ENCODE measurements at regions not wholly inside any gene's neighbourhood (a gene's known extent, or its start where the extent isn't known, plus 50 kb on each side); places are given as distances from the start of the nearest gene placed in this dataset.
A peak's percentile ranks its signal among the peaks of the same experiment; 100 is the strongest.
"Not testable (repeated sequence)": the region's sequence is repeated elsewhere in the genome, so short reads cannot be mapped to it uniquely, and the experiment has no call there.

DNA sequence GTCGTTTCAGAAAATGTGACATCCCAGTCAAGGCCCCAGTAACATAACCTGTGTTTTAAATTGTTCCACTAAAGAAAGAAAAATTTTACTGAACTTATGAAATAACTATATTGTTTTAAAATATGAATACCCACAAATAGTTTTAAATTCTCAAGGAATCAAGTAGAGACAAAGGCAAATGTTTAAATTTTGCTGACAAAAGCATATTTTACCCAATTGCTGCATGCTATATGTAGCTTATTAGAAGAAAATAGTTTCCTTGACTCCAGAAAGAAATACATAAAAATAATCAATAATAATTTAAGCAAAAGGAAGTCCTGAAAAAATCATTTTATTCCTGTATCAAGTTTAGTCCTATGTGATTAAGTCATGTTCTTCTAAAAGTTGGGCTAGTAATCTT lies 481.3 kb upstream of the ADGRL3 start:
- no peak for DNase-seq

DNA sequence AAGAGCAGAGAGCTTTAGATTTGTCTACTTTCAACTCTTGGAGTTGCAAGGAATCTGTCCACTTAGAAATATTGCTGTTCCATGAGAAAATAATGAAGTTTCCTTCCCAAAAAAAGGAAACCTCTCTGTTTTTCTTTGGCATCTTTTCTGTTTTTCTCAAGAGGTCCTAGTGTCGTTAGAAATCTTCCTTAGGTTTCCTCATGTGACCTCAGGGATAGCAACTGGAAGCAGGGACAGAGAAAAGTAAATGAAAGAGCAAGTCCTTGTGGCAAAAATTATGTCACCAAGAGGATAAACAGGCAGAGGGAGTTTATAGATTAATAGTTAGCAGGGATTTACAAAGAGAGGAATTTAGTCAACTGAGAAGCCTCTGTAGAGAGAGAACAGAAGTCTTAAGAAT lies 478.4 kb upstream of the ADGRL3 start:
- no peak for DNase-seq

DNA sequence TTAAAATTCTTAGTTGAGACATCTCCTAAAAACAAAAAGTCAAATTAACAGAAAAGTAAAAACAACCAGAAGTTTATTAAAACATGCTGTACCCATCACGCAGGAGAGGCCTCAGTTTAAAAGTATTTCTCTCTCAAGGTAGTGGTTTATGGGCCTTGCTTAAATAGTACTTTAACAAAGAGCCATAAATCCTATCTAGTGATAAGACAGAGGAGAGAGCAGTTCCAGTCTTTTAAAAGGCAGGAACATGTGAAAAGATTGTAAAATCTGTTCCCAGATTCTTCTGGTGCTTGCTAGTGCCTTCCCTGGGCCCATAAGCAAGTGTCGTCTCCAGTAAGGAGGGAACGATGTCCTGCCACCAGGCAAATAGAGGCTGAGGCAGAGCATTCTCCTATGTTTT lies 476.3 kb upstream of the ADGRL3 start:
- no peak for DNase-seq

DNA sequence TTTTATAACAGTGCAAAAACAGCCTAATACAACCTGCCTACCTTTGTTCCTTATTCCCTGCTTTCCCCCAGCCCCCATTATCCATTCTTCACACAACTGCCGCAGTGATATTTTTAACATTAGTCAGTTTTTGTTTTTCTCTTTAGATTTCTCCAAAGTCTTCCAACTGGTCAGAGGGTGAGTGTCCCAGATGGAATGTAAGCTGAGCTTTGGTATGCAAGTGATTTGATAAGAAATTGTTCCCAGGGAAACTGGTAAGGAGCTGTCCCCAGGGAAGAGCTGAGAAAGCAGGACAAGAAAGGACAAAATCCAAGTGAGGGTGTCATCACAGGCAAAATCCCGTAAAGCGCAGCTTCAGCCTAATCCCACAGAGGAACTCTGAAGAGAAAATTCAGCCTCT lies 475.5 kb upstream of the ADGRL3 start:
- DNase-seq, result no peak

DNA sequence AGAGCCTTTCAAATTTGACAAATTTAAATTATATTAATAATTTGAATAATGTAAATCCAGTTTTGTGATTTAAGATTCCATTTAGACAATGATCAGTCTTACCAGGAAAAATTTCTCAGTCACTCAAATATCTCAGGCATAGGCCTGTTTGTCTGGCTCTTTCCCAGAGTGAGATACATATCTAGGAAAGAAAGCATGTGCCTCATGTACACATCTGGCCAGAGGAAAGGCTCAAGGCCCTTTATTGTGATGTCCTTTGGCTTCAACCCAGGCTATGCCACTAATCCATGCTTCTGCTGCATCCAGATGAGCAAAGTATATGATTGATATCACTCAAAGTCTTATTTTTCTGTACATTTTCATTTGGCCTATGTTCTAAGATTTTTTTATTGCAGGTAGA lies 473.3 kb upstream of the ADGRL3 start:
- no peak for DNase-seq

DNA sequence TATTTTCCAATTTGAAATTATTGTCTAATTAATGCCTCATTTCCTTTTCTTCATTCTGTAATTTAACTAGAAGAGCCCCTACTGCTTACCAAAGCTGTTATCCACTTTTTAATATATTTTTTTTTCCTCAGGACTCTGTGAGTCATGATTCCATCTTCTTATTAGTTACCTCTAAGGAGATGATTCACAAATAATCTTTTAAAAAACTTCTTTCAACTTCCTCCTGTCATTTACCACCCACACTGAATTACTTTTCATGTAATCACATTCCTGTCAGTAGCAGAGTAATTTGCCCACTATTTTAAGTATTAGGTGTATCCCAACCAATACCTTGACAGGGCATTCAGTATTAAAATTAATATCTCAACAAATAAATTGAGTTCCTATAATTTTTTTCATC lies 470.9 kb upstream of the ADGRL3 start:
- DNase-seq, result no peak

DNA sequence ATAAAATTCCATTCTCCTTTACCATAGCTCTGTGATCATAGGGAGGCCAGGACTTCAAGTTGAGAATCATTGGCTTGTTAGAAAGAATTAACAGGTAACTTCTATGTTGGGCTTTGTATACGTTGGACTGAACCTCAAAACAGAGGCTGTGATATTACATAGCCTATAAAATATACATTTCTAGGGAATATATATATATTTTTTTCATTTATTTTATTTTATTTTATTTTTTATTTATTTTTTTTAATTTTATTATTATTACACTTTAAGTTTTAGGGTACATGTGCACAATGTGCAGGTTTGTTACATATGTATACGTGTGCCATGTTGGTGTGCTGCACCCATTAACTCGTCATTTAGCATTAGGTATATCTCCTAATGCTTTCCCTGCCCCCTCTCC lies 470.4 kb upstream of the ADGRL3 start:
- DNase-seq, result not testable (repeated sequence)

DNA sequence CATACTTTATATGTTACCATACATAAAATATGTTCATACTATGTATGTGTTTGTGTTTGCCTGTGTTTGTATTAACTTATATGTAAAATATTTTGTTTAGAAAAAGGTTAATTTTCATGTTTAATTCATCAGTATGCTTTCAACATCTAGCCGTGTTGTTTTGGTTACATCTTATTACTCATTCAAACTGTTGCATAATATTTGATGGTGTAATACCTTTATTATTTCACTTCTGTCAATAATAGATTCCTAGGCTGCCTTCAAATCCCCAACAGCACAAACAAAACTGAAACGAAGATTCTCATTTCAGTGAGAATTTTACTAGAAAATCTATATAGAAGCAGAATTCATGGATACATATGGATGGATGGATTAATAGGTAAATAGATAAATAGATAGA lies 462.3 kb upstream of the ADGRL3 start:
- no peak for DNase-seq

DNA sequence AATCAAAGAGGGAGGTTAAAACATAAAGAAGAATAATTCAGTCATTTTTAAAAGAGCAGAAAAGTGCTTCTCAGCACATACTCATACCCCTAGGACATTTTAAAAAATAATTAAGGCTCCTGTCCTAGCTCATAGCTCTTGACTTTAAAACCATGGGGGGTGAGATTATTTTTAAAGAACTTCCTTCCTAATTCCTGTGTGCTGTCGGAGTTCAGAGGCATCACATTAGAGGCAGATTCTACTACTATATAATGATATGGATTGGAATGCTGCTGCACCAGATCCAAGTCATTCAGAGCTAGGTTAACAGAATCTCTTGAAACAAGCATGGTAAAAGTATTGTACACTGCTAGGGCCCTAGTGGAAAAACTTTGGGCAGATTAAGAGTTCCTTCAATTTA lies 456.5 kb upstream of the ADGRL3 start:
- DNase-seq, result no peak

DNA sequence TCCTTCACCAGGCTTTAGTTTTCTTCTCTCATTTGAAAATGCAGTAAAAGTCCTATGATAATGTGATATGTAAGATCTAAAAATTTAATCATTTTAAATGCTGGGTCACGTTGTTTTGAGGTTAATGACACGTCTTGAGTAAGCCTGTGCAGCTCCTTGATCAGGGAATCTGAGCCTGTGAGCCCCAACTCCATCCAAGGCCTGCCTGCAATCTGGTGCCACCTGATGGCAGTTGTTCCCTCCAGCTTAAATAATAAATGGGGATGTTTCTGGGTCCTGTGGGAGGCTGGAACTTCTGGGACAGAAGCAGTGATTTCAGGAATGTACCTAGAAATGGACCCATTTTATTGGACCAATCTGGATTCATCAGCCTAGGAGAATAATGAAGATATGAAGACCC lies 455.4 kb upstream of the ADGRL3 start:
- DNase-seq, result no peak

DNA sequence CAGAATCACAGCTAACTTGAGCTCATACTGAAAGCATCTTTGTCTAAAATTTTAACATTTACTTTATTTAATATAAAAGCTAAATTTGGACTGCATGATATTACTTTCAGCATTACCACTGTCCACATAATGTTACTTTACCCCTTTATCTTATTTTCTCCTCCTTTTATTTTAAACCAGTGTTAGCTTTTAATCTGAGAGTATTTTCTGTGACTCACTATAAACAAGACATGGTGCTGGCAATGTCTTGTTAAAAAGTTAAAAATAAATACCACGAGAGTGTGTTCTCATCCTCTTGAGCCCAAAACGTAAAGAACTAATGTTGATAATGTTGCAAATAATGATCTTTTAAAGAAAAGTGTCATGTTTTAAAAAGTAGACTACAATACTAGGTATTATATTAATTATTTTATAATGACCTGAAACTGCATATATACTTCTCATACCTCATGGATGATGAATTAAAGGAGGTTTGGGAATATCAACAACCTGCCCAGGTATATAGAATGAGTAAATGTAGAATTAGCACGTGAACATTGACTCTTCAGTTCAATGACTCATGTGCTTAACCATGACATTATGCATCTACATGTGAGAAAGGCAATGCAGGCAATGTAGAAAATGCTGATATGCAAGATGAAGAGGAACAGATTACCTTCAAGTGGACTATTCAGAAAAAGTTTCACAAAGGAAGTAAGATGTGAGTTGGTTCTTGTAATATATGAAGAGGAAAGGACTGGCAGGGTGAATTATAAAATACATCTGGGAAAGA lies 454.1 kb upstream of the ADGRL3 start:
- no peak for DNase-seq

DNA sequence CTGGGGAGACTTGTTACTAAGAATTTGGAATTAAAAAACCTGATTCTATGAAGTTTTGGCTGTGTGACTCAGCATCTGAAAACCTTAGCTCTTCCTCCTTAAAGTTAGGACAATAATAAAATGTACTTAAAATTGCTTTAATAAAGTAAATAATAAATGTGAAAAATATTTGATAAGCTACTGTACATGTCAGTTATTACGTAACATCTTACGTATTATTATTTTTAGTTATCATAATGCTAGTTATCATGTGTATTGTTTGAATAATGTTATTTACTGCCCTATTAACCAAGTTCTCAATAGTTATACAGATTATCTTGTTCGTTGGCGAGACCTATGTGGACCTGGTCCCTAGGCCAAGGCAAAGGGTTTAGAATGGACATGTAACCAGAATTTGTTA lies 449.2 kb upstream of the ADGRL3 start:
- no peak for DNase-seq

DNA sequence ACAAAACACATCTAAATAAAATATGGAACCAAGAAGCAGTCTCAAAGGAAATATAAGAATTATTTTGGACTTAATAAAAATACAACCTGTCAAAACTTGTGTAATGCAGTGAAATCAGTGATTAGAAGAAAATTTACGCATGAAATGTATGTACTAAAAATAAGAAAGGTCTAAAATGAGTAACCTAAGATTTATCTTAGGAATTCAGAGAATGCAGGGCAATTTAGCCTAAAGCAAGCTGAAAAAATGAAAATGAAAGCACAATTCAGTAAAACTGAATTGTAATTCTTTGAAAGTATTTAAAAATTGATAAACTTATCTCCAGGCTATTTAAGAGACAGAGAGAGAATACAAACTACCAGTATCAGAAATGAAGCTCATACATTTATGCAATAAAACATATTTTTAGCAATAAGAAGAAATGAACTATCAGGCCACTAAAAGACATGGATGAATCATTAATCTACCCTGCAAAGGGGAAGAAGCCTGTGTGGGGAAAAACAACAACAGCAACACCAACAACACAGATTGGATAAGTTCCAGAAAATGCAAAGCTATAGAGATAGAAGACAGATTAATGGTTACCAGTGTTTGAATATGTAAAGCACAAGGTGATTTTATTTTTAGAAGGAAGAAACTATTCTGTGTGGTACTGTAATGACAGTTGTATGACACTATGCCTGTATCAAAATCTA lies 442.0 kb upstream of the ADGRL3 start:
- DNase-seq, result no peak

DNA sequence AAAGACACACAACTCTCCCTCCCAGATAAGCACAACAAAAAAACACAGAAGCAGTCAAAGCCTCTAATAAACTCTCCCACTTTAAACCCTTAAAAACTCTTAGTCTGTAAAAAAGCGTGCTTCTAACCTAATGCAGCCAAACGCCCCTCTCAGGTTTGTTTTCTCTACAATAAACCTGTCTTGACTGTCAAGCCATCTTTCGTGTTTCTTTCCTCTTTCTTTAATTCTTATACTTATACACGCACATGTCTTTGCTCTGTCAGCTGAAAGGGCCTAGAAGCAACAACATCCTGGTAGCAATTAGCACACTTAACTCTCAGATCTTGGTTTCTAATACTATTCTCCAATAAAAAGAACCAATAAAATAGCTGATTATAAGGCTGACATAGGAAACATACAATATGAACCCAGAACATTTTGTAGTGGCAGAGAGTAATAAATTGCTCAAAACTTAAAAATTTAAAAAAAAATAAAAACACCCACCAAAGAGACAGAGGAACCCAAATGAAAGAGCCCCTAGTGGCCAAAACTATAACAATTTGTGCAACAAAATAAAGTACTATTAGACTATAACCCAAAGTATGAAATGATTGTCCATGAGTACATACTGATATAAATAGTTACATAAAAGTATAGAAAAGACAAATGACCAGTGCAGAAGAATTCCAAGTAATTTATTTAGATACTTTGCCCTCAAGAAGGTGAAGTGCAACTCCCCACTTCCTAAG lies 440.4 kb upstream of the ADGRL3 start:
- no peak for DNase-seq

DNA sequence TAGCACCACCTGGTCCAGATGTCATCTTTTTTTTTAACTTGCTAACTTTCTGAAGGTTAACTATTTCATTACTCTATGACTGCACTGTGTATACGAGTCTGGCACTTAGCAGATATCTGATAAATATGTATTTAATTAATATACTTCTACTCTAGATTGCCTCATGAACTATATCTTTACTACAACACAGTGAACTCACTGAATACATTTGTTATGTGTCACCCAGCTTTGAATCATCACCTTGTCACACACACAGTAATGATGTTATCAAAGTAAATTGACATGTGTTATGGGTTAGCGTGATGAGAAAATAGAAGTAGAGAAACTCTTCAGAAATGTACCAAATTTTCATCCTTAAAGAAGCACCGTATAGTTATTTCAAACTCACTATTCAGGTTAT lies 419.3 kb upstream of the ADGRL3 start:
- no peak for DNase-seq

DNA sequence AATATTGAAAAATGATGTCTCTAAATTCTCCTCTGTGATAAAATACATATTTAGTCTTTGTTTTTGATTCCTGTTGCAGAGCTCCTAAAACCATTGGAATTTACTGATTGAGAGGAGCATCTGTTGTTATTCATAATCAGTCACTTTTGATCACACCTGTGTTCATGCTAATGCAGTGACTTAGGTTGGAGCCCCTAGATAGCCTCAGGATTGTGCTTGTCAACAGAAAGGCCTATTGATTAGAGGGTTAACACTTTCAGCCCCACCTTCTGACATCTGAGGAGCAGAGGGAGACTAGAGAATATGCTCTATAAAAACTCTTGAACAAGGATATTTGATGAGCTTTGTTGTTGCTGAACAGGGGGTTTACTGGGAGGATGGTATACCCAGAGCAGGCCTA lies 409.5 kb upstream of the ADGRL3 start:
- DNase-seq, result no peak

DNA sequence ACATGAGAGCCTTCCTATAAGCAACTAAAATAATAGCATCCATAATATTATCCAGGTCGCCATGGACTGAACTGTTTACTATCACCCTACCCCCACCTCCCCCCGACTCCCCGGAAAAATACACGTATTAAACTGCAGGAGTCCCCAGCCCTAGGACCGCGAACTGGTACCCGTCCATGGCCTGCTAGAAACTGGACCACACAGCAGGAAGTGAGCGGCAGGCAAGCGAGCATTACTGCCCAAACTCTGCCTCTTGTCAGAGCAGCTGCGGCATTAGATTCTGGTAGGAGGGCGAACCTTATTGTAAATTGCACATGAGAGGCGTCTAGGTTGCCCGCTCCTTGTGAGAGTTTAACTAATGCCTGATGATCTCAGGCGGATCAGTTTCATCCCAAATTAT lies 405.8 kb upstream of the ADGRL3 start:
- no peak for DNase-seq

DNA sequence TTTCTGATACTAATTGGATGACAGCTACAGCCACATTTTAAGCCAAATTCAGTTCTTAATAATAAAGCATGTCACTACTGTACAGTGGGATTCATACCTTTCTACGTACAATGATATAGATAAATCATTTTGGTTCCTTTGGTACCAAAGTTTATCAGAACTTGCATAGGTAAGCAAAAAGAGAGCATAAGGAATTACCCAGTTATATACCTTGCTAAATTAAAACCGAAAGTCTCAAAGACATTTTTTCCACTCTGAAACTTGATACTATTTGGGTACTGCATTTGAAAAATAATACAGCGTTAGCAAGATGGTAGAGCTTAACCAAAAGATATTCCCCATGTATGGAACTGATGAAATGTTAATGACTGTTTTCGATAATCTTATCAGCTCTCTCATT lies 400.9 kb upstream of the ADGRL3 start:
- DNase-seq, result no peak

DNA sequence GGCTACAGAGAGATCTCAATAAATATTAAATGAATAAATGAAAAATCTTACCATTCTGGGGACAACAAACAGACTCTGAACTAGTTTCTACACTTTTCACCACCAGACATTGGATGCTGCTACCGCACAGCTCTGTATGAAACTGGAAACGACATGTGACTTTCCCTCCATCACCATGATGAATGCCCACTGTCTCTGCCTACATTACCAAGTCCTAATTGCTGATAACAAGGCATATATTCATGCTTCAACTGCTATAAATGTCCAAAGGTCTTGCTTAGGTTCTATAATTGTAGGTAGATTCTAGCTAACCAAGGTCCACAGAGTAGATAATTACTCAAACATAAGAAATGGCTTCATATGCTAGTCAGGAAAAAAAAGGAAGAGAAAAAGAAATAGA lies 399.4 kb upstream of the ADGRL3 start:
- DNase-seq, result no peak

DNA sequence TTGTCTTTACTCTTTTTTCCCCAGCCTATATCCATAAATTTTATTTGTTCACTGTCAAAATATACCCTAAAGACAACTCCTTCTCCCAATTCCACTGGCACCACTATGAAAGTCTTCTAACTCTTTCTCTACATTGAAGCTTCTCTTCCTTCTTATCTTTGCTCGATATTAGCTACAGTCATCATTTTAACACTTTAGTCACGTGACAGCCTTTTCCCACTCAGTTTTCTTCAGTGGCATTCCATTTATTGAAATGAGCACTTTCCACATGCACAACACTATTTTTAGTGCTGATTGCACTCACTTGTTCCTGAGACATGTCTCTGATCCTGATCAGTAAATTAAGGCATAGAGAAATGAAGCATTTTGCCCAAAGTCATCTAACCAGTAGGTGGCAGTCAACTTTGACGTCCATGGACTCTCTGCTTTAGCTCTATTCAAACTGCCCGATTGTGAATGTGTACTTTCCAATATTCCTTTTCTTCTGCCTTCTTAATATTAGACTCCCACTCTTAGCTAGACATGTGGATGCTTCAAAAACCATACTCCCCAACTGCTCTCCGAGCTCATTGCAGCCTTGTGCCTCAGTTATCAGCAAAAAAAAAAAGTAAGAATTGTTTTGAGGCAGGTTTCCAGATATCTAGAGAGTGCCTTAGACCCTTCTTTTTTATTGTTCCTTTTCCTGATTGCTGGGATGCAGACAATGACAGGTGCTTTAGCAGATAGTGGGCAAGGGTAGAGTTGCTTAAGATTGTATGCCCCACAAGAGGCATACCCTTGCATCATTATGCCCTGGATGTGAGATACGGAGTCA lies 394.4 kb upstream of the ADGRL3 start:
- DNase-seq, result peak; percentile 62

DNA sequence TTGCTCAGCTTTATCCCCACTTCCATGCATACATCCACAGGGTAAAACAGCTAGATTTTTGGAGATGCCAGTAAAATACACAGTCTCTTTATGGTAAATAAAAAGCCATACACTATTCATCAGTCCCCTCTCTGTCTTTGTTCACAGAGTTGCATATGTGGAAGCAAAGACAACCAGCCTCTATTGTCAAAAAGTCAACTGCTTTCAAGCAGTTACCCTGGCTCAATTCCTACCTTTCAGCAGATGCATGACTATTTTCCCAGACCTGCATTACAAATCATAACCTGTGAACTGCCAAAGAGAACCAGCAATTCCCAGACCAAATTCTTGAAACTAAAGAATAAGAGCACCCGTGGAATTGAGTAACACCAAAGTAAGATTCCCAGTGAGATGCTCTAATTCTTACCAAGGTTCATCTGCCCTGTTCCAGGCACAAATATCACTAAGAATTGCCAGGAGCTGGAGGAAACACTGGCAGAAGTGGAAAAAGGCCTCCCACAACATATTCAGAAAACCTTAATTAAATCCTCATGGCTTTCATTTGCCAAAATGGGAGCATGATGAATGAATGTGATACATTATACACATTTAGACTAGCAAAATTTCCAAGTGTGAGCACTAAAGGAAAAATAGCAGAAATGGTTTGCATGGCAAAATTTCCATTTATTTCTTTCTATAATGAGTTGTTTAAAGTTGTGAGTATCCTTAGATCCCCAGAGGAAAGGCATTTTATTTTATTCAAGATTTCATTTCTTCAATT lies 391.2 kb upstream of the ADGRL3 start:
- no peak for DNase-seq

DNA sequence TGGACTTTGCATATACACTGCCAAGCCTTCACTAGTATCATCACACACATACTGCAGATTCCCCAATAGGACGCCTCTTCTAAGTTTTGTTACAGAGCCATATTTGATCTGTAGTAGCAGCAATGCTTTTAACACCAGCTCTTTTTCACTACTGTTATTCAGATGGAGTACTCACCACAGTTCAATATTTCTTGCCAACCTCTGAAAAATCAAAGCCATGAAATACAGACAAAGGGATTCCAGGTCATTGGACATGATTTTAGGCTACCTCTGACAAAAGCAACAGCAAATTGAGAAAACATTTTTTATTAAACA lies 390.7 kb upstream of the ADGRL3 start:
- no peak for DNase-seq

DNA sequence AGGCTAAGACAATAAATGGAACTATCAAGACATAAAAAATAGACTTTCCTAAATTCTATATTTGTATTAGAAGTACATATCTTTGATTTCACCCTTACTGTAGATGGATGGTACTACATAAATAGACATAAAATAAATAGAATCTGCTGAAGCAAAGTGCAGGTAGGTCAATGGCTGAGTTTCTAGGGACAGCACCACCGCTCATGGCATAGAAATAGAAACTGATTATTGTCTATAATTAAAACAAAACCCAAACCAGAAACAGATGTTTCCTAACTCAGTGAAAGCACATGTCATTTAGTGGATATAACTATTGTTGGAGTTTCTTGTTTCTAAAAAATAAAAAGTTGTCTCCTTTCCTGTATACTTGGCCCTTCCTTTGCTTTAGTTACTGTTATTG lies 387.3 kb upstream of the ADGRL3 start:
- DNase-seq, result no peak
